ENCODE measurements at regions not wholly inside any gene's neighbourhood (a gene's known extent, or its start where the extent isn't known, plus 50 kb on each side); places are given as distances from the start of the nearest gene placed in this dataset.

GRCh38 chr5:14082523-14082922 is 60.6 kb upstream of the TRIO start:
- H3K9me3 ChIP-seq, result no peaks in the 10 kb centered on the region
- H3K4me3 ChIP-seq, result no peak overlapping the region
- WGBS, 2 donors (ENCODE audit: low coverage in 1 of 2), result 77% methylated on average over 4 of the region's 4 CpGs
- no peaks in the 10 kb centered on the region for H3K36me3 ChIP-seq
- TF ChIP-seq CTCF (IDR thresholded peaks at IDR 0.05), result no peak
- TF ChIP-seq POLR2A (IDR thresholded peaks at IDR 0.05), result no peak
- no peak for TF ChIP-seq POLR2AphosphoS5 (IDR thresholded peaks at IDR 0.05)
- no peak for TF ChIP-seq EP300 (IDR thresholded peaks at IDR 0.05)
- no peaks in the 10 kb centered on the region for H3K4me1 ChIP-seq
- H3K27ac ChIP-seq, result no peak overlapping the region
- no peak for ATAC-seq
- H3K27me3 ChIP-seq, result no peaks in the 10 kb centered on the region

- 0 to 25% methylated on average over 1 of the region's 1 CpG for WGBS, 2 donors (ENCODE audit: low coverage in 1 of 2)
- Histone ChIP-seq H3K4me1 (no peaks in the 10 kb centered on the region), H3K27ac (no peak overlapping the region), H3K4me3 (no peak overlapping the region), H3K36me3 (no peaks in the 10 kb centered on the region), H3K27me3 (no peaks in the 10 kb centered on the region), H3K9me3 (no peaks in the 10 kb centered on the region)
- ATAC-seq, result no peak
- TF ChIP-seq CTCF (IDR thresholded peaks at IDR 0.05) (no peak), POLR2A (IDR thresholded peaks at IDR 0.05) (no peak), POLR2AphosphoS5 (IDR thresholded peaks at IDR 0.05) (no peak), EP300 (IDR thresholded peaks at IDR 0.05) (no peak)
Measured at GRCh38 chr5:14081791-14082190, 61.4 kb upstream of the TRIO start.

- no peaks in the 10 kb centered on the region for H3K9me3 ChIP-seq
- H3K36me3 ChIP-seq, result no peaks in the 10 kb centered on the region
- H3K27ac ChIP-seq, result no peak overlapping the region
- TF ChIP-seq CTCF (IDR thresholded peaks at IDR 0.05), result no peak
- no peaks in the 10 kb centered on the region for H3K27me3 ChIP-seq
- H3K4me1 ChIP-seq, result no peaks in the 10 kb centered on the region
- ATAC-seq, result no peak
- 95 to 98% methylated on average over 3 of the region's 3 CpGs for WGBS, 2 donors (ENCODE audit: low coverage in 1 of 2)
- H3K4me3 ChIP-seq, result no peak overlapping the region
Measured at GRCh38 chr5:14078716-14079115, 64.4 kb upstream of the TRIO start.

GRCh38 chr5:14077501-14077900 is 65.6 kb upstream of the TRIO start:
- H3K27ac ChIP-seq, result no peak overlapping the region
- ATAC-seq, result no peak
- TF ChIP-seq EP300 (IDR thresholded peaks at IDR 0.05) (no peak), POLR2AphosphoS5 (IDR thresholded peaks at IDR 0.05) (no peak), POLR2A (IDR thresholded peaks at IDR 0.05) (no peak), CTCF (IDR thresholded peaks at IDR 0.05) (no peak)
- no peaks in the 10 kb centered on the region for H3K9me3 ChIP-seq
- no peak overlapping the region for H3K4me3 ChIP-seq
- H3K27me3 ChIP-seq, result no peaks in the 10 kb centered on the region
- H3K36me3 ChIP-seq, result no peaks in the 10 kb centered on the region
- H3K4me1 ChIP-seq, result no peaks in the 10 kb centered on the region
- WGBS, 2 donors (ENCODE audit: low coverage in 1 of 2), result 77 to 90% methylated on average over 5 to 8 of the region's 8 CpGs

- no peaks in the 10 kb centered on the region for H3K36me3 ChIP-seq
- ATAC-seq, result no peak
- WGBS, 2 donors (ENCODE audit: low coverage in 1 of 2), result 51 to 64% methylated on average over 2 to 3 of the region's 7 CpGs
Measured at GRCh38 chr5:14076561-14076960, 66.6 kb upstream of the TRIO start.

More at GRCh38 chr5:14076561-14076960, 66.6 kb upstream of the TRIO start:
- TF ChIP-seq CTCF (IDR thresholded peaks at IDR 0.05), result no peak
- no peak for TF ChIP-seq POLR2AphosphoS5 (IDR thresholded peaks at IDR 0.05)
- no peak for TF ChIP-seq POLR2A (IDR thresholded peaks at IDR 0.05)
- no peak for TF ChIP-seq EP300 (IDR thresholded peaks at IDR 0.05)
- Histone ChIP-seq H3K4me1 (no peaks in the 10 kb centered on the region), H3K27me3 (no peaks in the 10 kb centered on the region), H3K27ac (no peak overlapping the region), H3K9me3 (no peaks in the 10 kb centered on the region), H3K4me3 (no peak overlapping the region)
